GM23338 (cell line): ENCODE measurements at regions not wholly inside any gene's neighbourhood (a gene's known extent, or its start where the extent isn't known, plus 50 kb on each side); places are given as distances from the start of the nearest gene placed in this dataset.

Experiments
- ATAC-seq: fragments of 200-7000 bp; cut with Tn5 transposase; 3 replicates; pipeline ENCODE4 v1.9.1; 2020
- DNase-seq: peaks from one replicate; pipeline ENCODE4 v3.0.0-alpha.2; 2015; ENCODE audit warnings: low spot score
- H2AFZ ChIP-seq: fragments of 200-600 bp; sonication (generic); 2 replicates; pipeline ENCODE4 v1.8.0; 2016; ENCODE audit warnings: antibody characterized with exemption, mild to moderate bottlenecking, moderate library complexity
- H3F3A ChIP-seq: fragments of 200-600 bp; sonication (generic); replicated peaks from 2 replicates; pipeline ENCODE4 v1.8.0; 2017; ENCODE audit warnings: antibody characterized with exemption, mixed run types, low read depth
- H3K27ac ChIP-seq: fragments of 200-600 bp; sonication (generic); 2 replicates; pipeline ENCODE4 v1.6.1; 2016; ENCODE audit warnings: low read depth
- H3K27me3 ChIP-seq: fragments of 200-600 bp; sonication (generic); 2 replicates; pipeline ENCODE4 v1.8.0; 2016; ENCODE audit warnings: mild to moderate bottlenecking, mixed run types, moderate library complexity; ENCODE audit not compliant: insufficient read depth
- H3K36me3 ChIP-seq: fragments of 200-600 bp; sonication (generic); 2 replicates; pipeline ENCODE4 v1.8.0; 2016; ENCODE audit warnings: mild to moderate bottlenecking; ENCODE audit not compliant: insufficient read depth
- H3K4me1 ChIP-seq: fragments of 200-600 bp; sonication (generic); 2 replicates; pipeline ENCODE4 v1.8.0; 2016; ENCODE audit warnings: mild to moderate bottlenecking, moderate library complexity; ENCODE audit not compliant: insufficient read depth
- H3K4me2 ChIP-seq: fragments of 200-600 bp; sonication (generic); 2 replicates; pipeline ENCODE4 v1.7.1; 2017; ENCODE audit warnings: mixed run types
- H3K4me3 ChIP-seq: fragments of 200-600 bp; sonication (generic); 2 replicates; pipeline ENCODE4 v1.6.1; 2016; ENCODE audit warnings: mixed run types
- H3K79me2 ChIP-seq: fragments of 200-600 bp; sonication (generic); replicated peaks from 2 replicates; pipeline ENCODE4 v1.8.0; 2017; ENCODE audit warnings: mild to moderate bottlenecking; ENCODE audit not compliant: insufficient read depth
- H3K9me2 ChIP-seq: fragments of 200-600 bp; sonication (generic); 2 replicates; pipeline ENCODE4 v1.8.0; 2017; ENCODE audit not compliant: insufficient read depth
- H4K20me1 ChIP-seq: fragments of 200-600 bp; sonication (generic); replicated peaks from 2 replicates; pipeline ENCODE4 v1.8.0; 2017; ENCODE audit warnings: mild to moderate bottlenecking; ENCODE audit not compliant: insufficient read depth
- H3K27ac Mint-ChIP-seq: 2 replicates; pipeline ENCODE4 v1.8.0; 2020; ENCODE audit warnings: inconsistent platforms, mild to moderate bottlenecking, moderate library complexity, mixed read lengths
- H3K27me3 Mint-ChIP-seq: 3 replicates; pipeline ENCODE4 v1.8.0; 2022; ENCODE audit warnings: low read depth, mild to moderate bottlenecking, moderate library complexity, mixed read lengths, inconsistent platforms; ENCODE audit not compliant: insufficient read depth, poor library complexity
- H3K36me3 Mint-ChIP-seq: 3 replicates; pipeline ENCODE4 v1.8.0; 2021; ENCODE audit warnings: low read depth, mild to moderate bottlenecking, inconsistent platforms, moderate library complexity, mixed read lengths
- H3K4me1 Mint-ChIP-seq: 3 replicates; pipeline ENCODE4 v1.8.0; 2020; ENCODE audit warnings: mild to moderate bottlenecking, inconsistent platforms, mixed read lengths
- H3K4me3 Mint-ChIP-seq: 3 replicates; pipeline ENCODE4 v1.8.0; 2021; ENCODE audit warnings: moderate library complexity, mild to moderate bottlenecking, inconsistent platforms, mixed read lengths
- H3K9me3 Mint-ChIP-seq: 3 replicates; pipeline ENCODE4 v1.8.0; 2020; ENCODE audit warnings: moderate library complexity, mild to moderate bottlenecking, inconsistent platforms, mixed read lengths
- ETS1 ChIP-seq: IDR thresholded peaks from 2 replicates; pipeline ENCODE4 v1.6.1; 2016; ENCODE audit warnings: antibody characterized with exemption
- EZH2 ChIP-seq: fragments of 200-600 bp; sonication (generic); IDR thresholded peaks from one replicate; pipeline ENCODE4 v1.8.0; 2017; ENCODE audit warnings: antibody characterized with exemption, mild to moderate bottlenecking, low read depth; ENCODE audit not compliant: unreplicated experiment
- EZH2phosphoT487 ChIP-seq: fragments of 200-600 bp; sonication (generic); IDR thresholded peaks from one replicate; pipeline ENCODE4 v1.8.1; 2018; ENCODE audit warnings: antibody characterized with exemption; ENCODE audit not compliant: unreplicated experiment
- JUNB ChIP-seq: IDR thresholded peaks from one replicate; pipeline ENCODE4 v1.6.1; 2016; ENCODE audit warnings: antibody characterized with exemption; ENCODE audit not compliant: unreplicated experiment
- NANOG ChIP-seq: IDR thresholded peaks from 2 replicates; pipeline ENCODE4 v1.6.1; 2016; ENCODE audit warnings: antibody characterized with exemption, borderline replicate concordance
- REST ChIP-seq: IDR thresholded peaks from one replicate; pipeline ENCODE4 v1.6.1; 2018; ENCODE audit warnings: antibody characterized with exemption; ENCODE audit not compliant: unreplicated experiment
- STAT1 ChIP-seq: IDR thresholded peaks from one replicate; pipeline ENCODE4 v1.6.1; 2016; ENCODE audit warnings: antibody characterized with exemption; ENCODE audit not compliant: unreplicated experiment
- ZNF114 ChIP-seq: fragments of 250-450 bp; sonication (Bioruptor Pico); IDR thresholded peaks from 2 replicates; pipeline ENCODE4 v1.5.0; 2020; ENCODE audit warnings: mild to moderate bottlenecking, moderate library complexity
- ZNF462 ChIP-seq: fragments of 250-450 bp; sonication (Bioruptor Pico); IDR thresholded peaks from 2 replicates; pipeline ENCODE4 v1.5.0; 2020; ENCODE audit warnings: mild to moderate bottlenecking, moderate library complexity

GRCh38 chr5:61758711-61759110, 426.7 kb downstream of the ZSWIM6 start:
- ATAC-seq (no peak), DNase-seq (no peak)
- Mint-ChIP-seq H3K27me3 (peaks cover 4% of the 10 kb centered on the region), H3K4me1 (peaks cover 13% of the 10 kb centered on the region), H3K36me3 (peaks cover 3% of the 10 kb centered on the region; the same call in 2 of the 3 replicates), H3K27ac (no peak overlapping the region), H3K9me3 (peaks cover 24% of the 10 kb centered on the region), H3K4me3 (no peak overlapping the region)
- Histone ChIP-seq H3K79me2 (no peaks in the 10 kb centered on the region), H3K4me2 (no peak overlapping the region), H2AFZ (no peak overlapping the region), H3K27ac (no peak overlapping the region), H3K9me2 (peaks cover 8% of the 10 kb centered on the region), H3K4me3 (no peak overlapping the region), H3F3A (no peaks in the 10 kb centered on the region), H3K36me3 (no peaks in the 10 kb centered on the region), H3K27me3 (no peaks in the 10 kb centered on the region), H3K4me1 (peaks cover 12% of the 10 kb centered on the region; the same call in 1 of the 2 replicates), H4K20me1 (no peaks in the 10 kb centered on the region)
- TF ChIP-seq NANOG (no peak), STAT1 (no peak)

GRCh38 chr5:61765471-61765870, 433.4 kb downstream of the ZSWIM6 start:
- H3K4me3 ChIP-seq = no peak overlapping the region
- H3F3A ChIP-seq = no peaks in the 10 kb centered on the region
- no peak overlapping the region for H3K4me2 ChIP-seq
- no peak overlapping the region for H2AFZ ChIP-seq
- H3K27ac Mint-ChIP-seq = no peak overlapping the region
- H3K4me3 Mint-ChIP-seq = no peak overlapping the region
- H3K9me3 Mint-ChIP-seq = peaks cover 24% of the 10 kb centered on the region
- no peaks in the 10 kb centered on the region for H3K27me3 ChIP-seq
- H3K27ac ChIP-seq = no peak overlapping the region
- DNase-seq (no peak), ATAC-seq (no peak)
- no peaks in the 10 kb centered on the region for H3K4me1 ChIP-seq
- no peaks in the 10 kb centered on the region for H3K79me2 ChIP-seq
- H4K20me1 ChIP-seq = no peaks in the 10 kb centered on the region
- H3K27me3 Mint-ChIP-seq = peaks cover 2% of the 10 kb centered on the region
- peaks cover 5% of the 10 kb centered on the region for H3K9me2 ChIP-seq
- H3K4me1 Mint-ChIP-seq = peaks cover 5% of the 10 kb centered on the region; the same call in 2 of the 3 replicates
- peaks cover 3% of the 10 kb centered on the region; the same call in 2 of the 3 replicates for H3K36me3 Mint-ChIP-seq
- H3K36me3 ChIP-seq = no peaks in the 10 kb centered on the region
- TF ChIP-seq EZH2phosphoT487 = no peak
- no peak for TF ChIP-seq ZNF114 (CRISPR knock-in tag)
- no peak for TF ChIP-seq STAT1
- TF ChIP-seq JUNB = no peak
- TF ChIP-seq REST = no peak
- TF ChIP-seq NANOG = no peak
- TF ChIP-seq ZNF462 (CRISPR knock-in tag) = no peak
- no peak for TF ChIP-seq ETS1
- no peak for TF ChIP-seq EZH2
